Inferior parietal cortex (tissue), 1 donor: ENCODE measurements at regions not wholly inside any gene's neighbourhood (a gene's known extent, or its start where the extent isn't known, plus 50 kb on each side); places are given as distances from the start of the nearest gene placed in this dataset.
A peak's percentile ranks its signal among the peaks of the same experiment; 100 is the strongest.

Source experiments
- DNase-seq: peaks from one replicate; pipeline ENCODE4 v3.0.0-alpha.2; 2016; ENCODE audit errors: extremely low spot score

- DNase-seq = no peak
Measured at GRCh38 chr14:56868660-56869059, 58.4 kb upstream of the OTX2 start.

GRCh38 chr14:56862836-56863235, 52.6 kb upstream of the OTX2 start:
- peak; percentile 57 for DNase-seq

GRCh38 chr14:56860441-56860840, 50.2 kb upstream of the OTX2 start:
- DNase-seq = no peak
